ENCODE measurements at regions not wholly inside any gene's neighbourhood (a gene's known extent, or its start where the extent isn't known, plus 50 kb on each side); places are given as distances from the start of the nearest gene placed in this dataset.

GRCh38 chr5:35377653-35378052, 147.4 kb upstream of the PRLR start:
- Histone ChIP-seq H3K18ac (ENCODE audit: low read length) (no peak overlapping the region), H2BK120ac (ENCODE audit: low read depth, low read length) (no peak overlapping the region), H3K9me3 (replicated peaks in 1 of 2; ENCODE audit: control insufficient read depth in 2 of 2, insufficient read depth in 1 of 2, low read depth in 1 of 2, low read length in 2 of 2) (no peaks in the 10 kb centered on the region), H2BK15ac (ENCODE audit: low read length) (no peak overlapping the region), H3K4me2 (ENCODE audit: insufficient read depth, low read length, poor library complexity, severe bottlenecking) (no peak overlapping the region), H3K4me1 (ENCODE audit: control insufficient read depth in 2 of 2, insufficient read depth in 1 of 2, low read depth in 1 of 2, low read length in 2 of 2) (peaks cover 0 to 2% of the 10 kb centered on the region in 2 donors), H3K14ac (ENCODE audit: low read length) (no peak overlapping the region), H2AK5ac (ENCODE audit: low read depth, low read length) (no peak overlapping the region), H3K23ac (ENCODE audit: low read depth, low read length, poor library complexity) (no peak overlapping the region), H3K9ac (ENCODE audit: low read depth, low read length, poor library complexity) (no peak overlapping the region), H3K79me1 (ENCODE audit: low read depth, low read length) (no peaks in the 10 kb centered on the region), H3K4me3 (ENCODE audit: low read length in 2 of 2) (no peak overlapping the region), H3K4ac (ENCODE audit: low read length) (no peak overlapping the region), H3K36me3 (replicated peaks in 1 of 2; ENCODE audit: control insufficient read depth in 2 of 2, insufficient read depth in 2 of 2, low read length in 2 of 2) (no peaks in the 10 kb centered on the region), H3K27me3 (ENCODE audit: control insufficient read depth in 3 of 3, insufficient read depth in 3 of 3, low read depth in 1 of 3, low read length in 3 of 3) (peaks cover 0 to 6% (median 0%) of the 10 kb centered on the region in 3 experiments), H4K8ac (ENCODE audit: low read depth, low read length) (no peak overlapping the region), H3K27ac (replicated peaks; ENCODE audit: low read length) (no peak overlapping the region), H2AFZ (ENCODE audit: low read length) (no peak overlapping the region), H4K91ac (ENCODE audit: low read depth, low read length, poor library complexity) (no peak overlapping the region), H2BK5ac (ENCODE audit: low read length) (no peak overlapping the region), H2BK12ac (ENCODE audit: low read length) (no peak overlapping the region)
- DNase-seq (ENCODE audit: low spot score): no peak
- WGBS, 2 donors (ENCODE audit: extremely low coverage in 2 of 2, insufficient read length in 2 of 2, insufficient replicate concordance in 1 of 2): no CpG with 5 or more reads among the region's 4 CpGs

GRCh38 chr5:35374584-35374983, 144.3 kb upstream of the PRLR start:
- Histone ChIP-seq H3K14ac (ENCODE audit: low read length) (no peak overlapping the region), H2BK12ac (ENCODE audit: low read length) (no peak overlapping the region), H3K23ac (ENCODE audit: low read depth, low read length, poor library complexity) (no peak overlapping the region), H3K4me1 (ENCODE audit: control insufficient read depth in 2 of 2, insufficient read depth in 1 of 2, low read depth in 1 of 2, low read length in 2 of 2) (peaks cover 7 to 15% of the 10 kb centered on the region in 2 donors), H3K4ac (ENCODE audit: low read length) (no peak overlapping the region), H3K4me3 (ENCODE audit: low read length in 2 of 2) (no peak overlapping the region), H3K79me1 (ENCODE audit: low read depth, low read length) (no peaks in the 10 kb centered on the region), H3K9me3 (replicated peaks in 1 of 2; ENCODE audit: control insufficient read depth in 2 of 2, insufficient read depth in 1 of 2, low read depth in 1 of 2, low read length in 2 of 2) (no peaks in the 10 kb centered on the region), H3K9ac (ENCODE audit: low read depth, low read length, poor library complexity) (no peak overlapping the region), H3K27ac (replicated peaks; ENCODE audit: low read length) (no peak overlapping the region), H2BK120ac (ENCODE audit: low read depth, low read length) (no peak overlapping the region), H2BK15ac (ENCODE audit: low read length) (no peak overlapping the region), H3K18ac (ENCODE audit: low read length) (no peak overlapping the region), H3K27me3 (ENCODE audit: control insufficient read depth in 3 of 3, insufficient read depth in 3 of 3, low read depth in 1 of 3, low read length in 3 of 3) (peaks cover 0 to 5% (median 0%) of the 10 kb centered on the region in 3 experiments), H2BK5ac (ENCODE audit: low read length) (no peak overlapping the region), H2AFZ (ENCODE audit: low read length) (no peak overlapping the region), H2AK5ac (ENCODE audit: low read depth, low read length) (no peak overlapping the region), H4K91ac (ENCODE audit: low read depth, low read length, poor library complexity) (no peak overlapping the region), H4K8ac (ENCODE audit: low read depth, low read length) (no peak overlapping the region), H3K36me3 (replicated peaks in 1 of 2; ENCODE audit: control insufficient read depth in 2 of 2, insufficient read depth in 2 of 2, low read length in 2 of 2) (no peaks in the 10 kb centered on the region), H3K4me2 (ENCODE audit: insufficient read depth, low read length, poor library complexity, severe bottlenecking) (no peak overlapping the region)
- DNase-seq (ENCODE audit: low spot score): no peak

GRCh38 chr5:35373249-35373648, 143.0 kb upstream of the PRLR start:
- Histone ChIP-seq H3K27me3 (ENCODE audit: control insufficient read depth in 3 of 3, insufficient read depth in 3 of 3, low read depth in 1 of 3, low read length in 3 of 3) (peaks cover 0 to 5% (median 0%) of the 10 kb centered on the region in 3 experiments), H3K9ac (ENCODE audit: low read depth, low read length, poor library complexity) (no peak overlapping the region), H2BK120ac (ENCODE audit: low read depth, low read length) (no peak overlapping the region), H4K8ac (ENCODE audit: low read depth, low read length) (no peak overlapping the region), H3K36me3 (replicated peaks in 1 of 2; ENCODE audit: control insufficient read depth in 2 of 2, insufficient read depth in 2 of 2, low read length in 2 of 2) (no peaks in the 10 kb centered on the region), H2AK5ac (ENCODE audit: low read depth, low read length) (no peak overlapping the region), H3K23ac (ENCODE audit: low read depth, low read length, poor library complexity) (no peak overlapping the region), H3K9me3 (replicated peaks in 1 of 2; ENCODE audit: control insufficient read depth in 2 of 2, insufficient read depth in 1 of 2, low read depth in 1 of 2, low read length in 2 of 2) (no peaks in the 10 kb centered on the region), H2BK12ac (ENCODE audit: low read length) (no peak overlapping the region), H3K27ac (replicated peaks; ENCODE audit: low read length) (no peak overlapping the region), H4K91ac (ENCODE audit: low read depth, low read length, poor library complexity) (no peak overlapping the region), H3K4me3 (ENCODE audit: low read length in 2 of 2) (no peak overlapping the region), H3K14ac (ENCODE audit: low read length) (no peak overlapping the region), H3K4me1 (ENCODE audit: control insufficient read depth in 2 of 2, insufficient read depth in 1 of 2, low read depth in 1 of 2, low read length in 2 of 2) (peaks cover 7 to 15% of the 10 kb centered on the region in 2 donors), H3K79me1 (ENCODE audit: low read depth, low read length) (no peaks in the 10 kb centered on the region), H2BK5ac (ENCODE audit: low read length) (no peak overlapping the region), H3K4ac (ENCODE audit: low read length) (no peak overlapping the region), H2BK15ac (ENCODE audit: low read length) (no peak overlapping the region), H2AFZ (ENCODE audit: low read length) (no peak overlapping the region), H3K18ac (ENCODE audit: low read length) (no peak overlapping the region), H3K4me2 (ENCODE audit: insufficient read depth, low read length, poor library complexity, severe bottlenecking) (no peak overlapping the region)
- whole genome bisulfite sequencing, 2 donors (ENCODE audit: extremely low coverage in 2 of 2, insufficient read length in 2 of 2, insufficient replicate concordance in 1 of 2): no CpG with 5 or more reads among the region's 3 CpGs
- no peak for DNase-seq (ENCODE audit: low spot score)

GRCh38 chr5:35372482-35372881, 142.2 kb upstream of the PRLR start:
- Histone ChIP-seq H3K27ac (replicated peaks; ENCODE audit: low read length) (no peak overlapping the region), H3K9me3 (replicated peaks in 1 of 2; ENCODE audit: control insufficient read depth in 2 of 2, insufficient read depth in 1 of 2, low read depth in 1 of 2, low read length in 2 of 2) (no peaks in the 10 kb centered on the region), H3K4me2 (ENCODE audit: insufficient read depth, low read length, poor library complexity, severe bottlenecking) (no peak overlapping the region), H4K8ac (ENCODE audit: low read depth, low read length) (no peak overlapping the region), H3K18ac (ENCODE audit: low read length) (no peak overlapping the region), H2AFZ (ENCODE audit: low read length) (no peak overlapping the region), H2BK15ac (ENCODE audit: low read length) (no peak overlapping the region), H3K9ac (ENCODE audit: low read depth, low read length, poor library complexity) (no peak overlapping the region), H3K36me3 (replicated peaks in 1 of 2; ENCODE audit: control insufficient read depth in 2 of 2, insufficient read depth in 2 of 2, low read length in 2 of 2) (no peaks in the 10 kb centered on the region), H4K91ac (ENCODE audit: low read depth, low read length, poor library complexity) (no peak overlapping the region), H3K4ac (ENCODE audit: low read length) (no peak overlapping the region), H2BK12ac (ENCODE audit: low read length) (no peak overlapping the region), H3K79me1 (ENCODE audit: low read depth, low read length) (no peaks in the 10 kb centered on the region), H3K4me3 (ENCODE audit: low read length in 2 of 2) (no peak overlapping the region), H2BK120ac (ENCODE audit: low read depth, low read length) (no peak overlapping the region), H3K23ac (ENCODE audit: low read depth, low read length, poor library complexity) (no peak overlapping the region), H3K27me3 (ENCODE audit: control insufficient read depth in 3 of 3, insufficient read depth in 3 of 3, low read depth in 1 of 3, low read length in 3 of 3) (peaks cover 0 to 5% (median 0%) of the 10 kb centered on the region in 3 experiments), H2AK5ac (ENCODE audit: low read depth, low read length) (no peak overlapping the region), H2BK5ac (ENCODE audit: low read length) (no peak overlapping the region), H3K14ac (ENCODE audit: low read length) (no peak overlapping the region), H3K4me1 (ENCODE audit: control insufficient read depth in 2 of 2, insufficient read depth in 1 of 2, low read depth in 1 of 2, low read length in 2 of 2) (peaks cover 7 to 15% of the 10 kb centered on the region in 2 donors)
- no CpG with 5 or more reads among the region's 2 CpGs for WGBS, 2 donors (ENCODE audit: extremely low coverage in 2 of 2, insufficient read length in 2 of 2, insufficient replicate concordance in 1 of 2)
- DNase-seq (ENCODE audit: low spot score): no peak

Measured in neuronal stem cell (in vitro differentiated cells).